ENCODE measurements at regions not wholly inside any gene's neighbourhood (a gene's known extent, or its start where the extent isn't known, plus 50 kb on each side); places are given as distances from the start of the nearest gene placed in this dataset.
A peak's percentile ranks its signal among the peaks of the same experiment; 100 is the strongest.

GRCh38 chr11:122062763-122063162, 53.3 kb downstream of the BLID start:
- ATAC-seq (no peak), DNase-seq (no peak)
- intact Hi-C loops (cut with DNase I), result no loop called here

- no peak for DNase-seq
- intact Hi-C loops (cut with DNase I), result no loop called here
Observed at GRCh38 chr11:122059565-122059964, 56.5 kb downstream of the BLID start.

GRCh38 chr11:122050021-122050690, 65.9 kb downstream of the BLID start:
- no peak for ATAC-seq
- no peak for DNase-seq
- intact Hi-C loops (cut with DNase I), result no loop called here

More at GRCh38 chr11:122059565-122059964, 56.5 kb downstream of the BLID start:
- ATAC-seq, result no peak

- intact Hi-C loops (cut with DNase I), result no loop called here
- DNase-seq (no peak), ATAC-seq (no peak)
Observed at GRCh38 chr11:122048401-122048800, 67.6 kb downstream of the BLID start.

- ATAC-seq (no peak), DNase-seq (no peak)
- intact Hi-C loops (cut with DNase I), result no loop called here
Observed at GRCh38 chr11:122046846-122047245, 69.2 kb downstream of the BLID start.

- no peak for ATAC-seq
- intact Hi-C loops (cut with DNase I), result no loop called here
- no peak for DNase-seq
Observed at GRCh38 chr11:122046438-122046837, 69.6 kb downstream of the BLID start.

- no peak for DNase-seq
- intact Hi-C loops (cut with DNase I), result no loop called here
- ATAC-seq, result no peak
Observed at GRCh38 chr11:122045181-122045586, 70.8 kb downstream of the BLID start.

GRCh38 chr11:122044086-122044485, 71.9 kb downstream of the BLID start:
- intact Hi-C loops (cut with DNase I), result no loop called here

GRCh38 chr11:122042981-122043380, 73.0 kb downstream of the BLID start:
- ATAC-seq (no peak), DNase-seq (no peak)
- intact Hi-C loops (cut with DNase I), result no loop called here

More at GRCh38 chr11:122044086-122044485, 71.9 kb downstream of the BLID start:
- ATAC-seq (no peak), DNase-seq (no peak)

GRCh38 chr11:122040464-122040863, 75.6 kb downstream of the BLID start:
- DNase-seq, result no peak
- intact Hi-C loops (cut with DNase I), result no loop called here
- ATAC-seq, result no peak

- ATAC-seq (no peak), DNase-seq (no peak)
- intact Hi-C loops (cut with DNase I), result no loop called here
Observed at GRCh38 chr11:122038543-122038942, 77.5 kb downstream of the BLID start.

GRCh38 chr11:122037911-122038310, 78.1 kb downstream of the BLID start:
- no peak for DNase-seq
- intact Hi-C loops (cut with DNase I), result no loop called here
- no peak for ATAC-seq

GRCh38 chr11:122036493-122036892, 79.5 kb downstream of the BLID start:
- no peak for DNase-seq
- intact Hi-C loops (cut with DNase I), result no loop called here
- ATAC-seq, result no peak

GRCh38 chr11:122036018-122036417, 80.0 kb downstream of the BLID start:
- peak; percentile 27 to 71 for ATAC-seq
- intact Hi-C loops (cut with DNase I), result no loop called here
- no peak for DNase-seq

- ATAC-seq, result no peak
- no peak for DNase-seq
- intact Hi-C loops (cut with DNase I), result no loop called here
Observed at GRCh38 chr11:122033631-122034030, 82.4 kb downstream of the BLID start.

GRCh38 chr11:122033193-122033592, 82.8 kb downstream of the BLID start:
- peak in 1 of 2 donors; percentile 22 for ATAC-seq
- intact Hi-C loops (cut with DNase I), result no loop called here
- DNase-seq, result no peak

- DNase-seq (peak; percentile 22), ATAC-seq (peak; percentile 37 to 72)
- intact Hi-C loops (cut with DNase I), result no loop called here
Observed at GRCh38 chr11:122032317-122032716, 83.7 kb downstream of the BLID start.

GRCh38 chr11:122031813-122032212, 84.2 kb downstream of the BLID start:
- intact Hi-C loops (cut with DNase I), result no loop called here
- ATAC-seq, result no peak

GRCh38 chr11:122030286-122030685, 85.7 kb downstream of the BLID start:
- DNase-seq (no peak), ATAC-seq (no peak)
- intact Hi-C loops (cut with DNase I), result no loop called here

More at GRCh38 chr11:122031813-122032212, 84.2 kb downstream of the BLID start:
- no peak for DNase-seq

GRCh38 chr11:122028545-122028944, 87.5 kb downstream of the BLID start:
- ATAC-seq, result no peak
- intact Hi-C loops (cut with DNase I), result loop anchor here in 1 of 2 donors (10.0 kb wide), 1 partner anchor 166 kb away; no protein-coding TSS in a partner anchor
- DNase-seq, result no peak

GRCh38 chr11:122028036-122028435, 88.0 kb downstream of the BLID start:
- intact Hi-C loops (cut with DNase I), result loop anchor here in 1 of 2 donors (10.0 kb wide), 1 partner anchor 167 kb away; no protein-coding TSS in a partner anchor
- ATAC-seq, result no peak
- DNase-seq, result no peak

Data from left cardiac atrium (tissue), 4 donors.